A673 (cell line): ENCODE measurements at regions not wholly inside any gene's neighbourhood (a gene's known extent, or its start where the extent isn't known, plus 50 kb on each side); places are given as distances from the start of the nearest gene placed in this dataset.

ENCODE experiments used
- BruUV-seq: library from RNA; stranded (reverse); fragments of 400-500 nt; replicated peaks from 2 replicates; lab custom pipeline; 2021; lab: Mats Ljungman, UMichigan
- CTCF ChIA-PET: fragments of 300-600 bp; sonication (Branson Sonifier 250); formaldehyde crosslinking; loops from one replicate; lab custom pipeline; 2022; ENCODE audit warnings: antibody characterized with exemption; lab: Charles Lee
- POLR2A ChIA-PET: fragments of 300-600 bp; sonication (Branson Sonifier 250); formaldehyde crosslinking; loops from one replicate; lab custom pipeline; 2022; ENCODE audit warnings: antibody characterized with exemption; ENCODE audit not compliant: low non-redundant PET; lab: Charles Lee
- DNase-seq: peaks from one replicate; pipeline ENCODE4 v3.0.0-alpha.2; 2015; ENCODE audit warnings: low spot score
- H3K27ac ChIP-seq: fragments of 200-600 bp; sonication (generic); 2 replicates; pipeline ENCODE4 v1.5.1; 2016; ENCODE audit warnings: mixed run types, low read depth, mild to moderate bottlenecking, mixed read lengths, antibody characterized with exemption, low read length; ENCODE audit not compliant: poor library complexity, severe bottlenecking
- H3K27me3 ChIP-seq: fragments of 200-600 bp; sonication (generic); replicated peaks from 2 replicates; pipeline ENCODE4 v1.6.1; 2017; ENCODE audit warnings: mixed run types, low read depth, mild to moderate bottlenecking, mixed read lengths, antibody characterized with exemption, low read length; ENCODE audit not compliant: insufficient read depth, poor library complexity
- H3K36me3 ChIP-seq: fragments of 200-600 bp; sonication (generic); 2 replicates; pipeline ENCODE4 v1.6.1; 2016; ENCODE audit warnings: mixed run types, mild to moderate bottlenecking, mixed read lengths, antibody characterized with exemption, low read length; ENCODE audit not compliant: insufficient read depth, poor library complexity, severe bottlenecking
- H3K4me1 ChIP-seq: fragments of 200-600 bp; sonication (generic); 2 replicates; pipeline ENCODE4 v1.6.1; 2017; ENCODE audit warnings: mixed run types, mild to moderate bottlenecking, mixed read lengths, antibody characterized with exemption, low read length; ENCODE audit not compliant: insufficient read depth, poor library complexity, severe bottlenecking
- H3K4me3 ChIP-seq: fragments of 200-600 bp; sonication (generic); 2 replicates; pipeline ENCODE4 v1.5.1; 2016; ENCODE audit warnings: low read depth, mixed run types, mild to moderate bottlenecking, mixed read lengths, low read length; ENCODE audit not compliant: poor library complexity, severe bottlenecking
- H3K9me3 ChIP-seq: fragments of 200-600 bp; sonication (generic); 2 replicates; pipeline ENCODE4 v1.6.1; 2016; ENCODE audit warnings: mixed run types, low read depth, mild to moderate bottlenecking, mixed read lengths, antibody characterized with exemption, low read length; ENCODE audit not compliant: poor library complexity, severe bottlenecking
- CTCF ChIP-seq: fragments of 300-800, 200-600 bp; sonication (generic); conservative IDR thresholded peaks from 2 replicates; pipeline ENCODE4 v1.5.1; 2017; ENCODE audit warnings: low read depth, mild to moderate bottlenecking, antibody characterized with exemption, low read length, moderate library complexity, mixed read lengths
- EZH2 ChIP-seq: fragments of 200-600 bp; sonication (generic); IDR thresholded peaks from 2 replicates; pipeline ENCODE4 v1.6.1; 2017; ENCODE audit warnings: borderline replicate concordance, low read depth, mild to moderate bottlenecking, mixed read lengths, antibody characterized with exemption, low read length; ENCODE audit not compliant: poor library complexity, severe bottlenecking
- intact Hi-C: fragments of 100-400 bp; cut with micrococcal nuclease; formaldehyde crosslinking; loops from one replicate; pipeline ENCODE4 v1.10.0; 2022; ENCODE audit not compliant: unreplicated experiment

- Histone ChIP-seq H3K4me1 (no peaks in the 10 kb centered on the region), H3K9me3 (no peaks in the 10 kb centered on the region), H3K27ac (no peak overlapping the region), H3K27me3 (no peaks in the 10 kb centered on the region), H3K36me3 (no peaks in the 10 kb centered on the region), H3K4me3 (no peak overlapping the region)
- no peak for DNase-seq
- no TSS peak for BruUV-seq
- intact Hi-C loops: no loop called here
- CTCF ChIA-PET: no interaction called here
- POLR2A ChIA-PET: no interaction called here
- TF ChIP-seq CTCF (no peak), EZH2 (no peak)
These were observed 346.2 kb downstream of the C12orf75 start for GRCh38 chr12:105676694-105677093.

GRCh38 chr12:105677672-105678071, 347.2 kb downstream of the C12orf75 start:
- no peaks in the 10 kb centered on the region for H3K4me1 ChIP-seq
- no peak overlapping the region for H3K27ac ChIP-seq
- ChIA-PET CTCF (no interaction called here), POLR2A (no interaction called here)
- BruUV-seq: no TSS peak
- H3K4me3 ChIP-seq: no peak overlapping the region
- no peak for DNase-seq
- intact Hi-C loops: no loop called here
- no peak for TF ChIP-seq EZH2
- TF ChIP-seq CTCF: no peak
- H3K27me3 ChIP-seq: no peaks in the 10 kb centered on the region
- no peaks in the 10 kb centered on the region for H3K36me3 ChIP-seq
- H3K9me3 ChIP-seq: no peaks in the 10 kb centered on the region

- no TSS peak for BruUV-seq
- POLR2A ChIA-PET: no interaction called here
These were observed 349.5 kb downstream of the C12orf75 start for GRCh38 chr12:105679982-105680381.

More at GRCh38 chr12:105679982-105680381, 349.5 kb downstream of the C12orf75 start:
- no peaks in the 10 kb centered on the region for H3K27me3 ChIP-seq
- no peaks in the 10 kb centered on the region for H3K9me3 ChIP-seq
- CTCF ChIA-PET: no interaction called here
- no peak for DNase-seq
- no peak for TF ChIP-seq EZH2
- no peak for TF ChIP-seq CTCF
- H3K4me1 ChIP-seq: no peaks in the 10 kb centered on the region
- intact Hi-C loops: no loop called here
- no peaks in the 10 kb centered on the region for H3K36me3 ChIP-seq
- H3K4me3 ChIP-seq: no peak overlapping the region
- no peak overlapping the region for H3K27ac ChIP-seq
